ENCODE measurements at regions not wholly inside any gene's neighbourhood (a gene's known extent, or its start where the extent isn't known, plus 50 kb on each side); places are given as distances from the start of the nearest gene placed in this dataset.

- no peak for TF ChIP-seq POLR2AphosphoS2 (IDR thresholded peaks at IDR 0.05; ENCODE audit: low read depth, low read length)
- no peak for TF ChIP-seq TCF3 (IDR thresholded peaks at IDR 0.05; ENCODE audit: borderline replicate concordance, insufficient read depth, low read depth, low read length)
- TF ChIP-seq WRNIP1 (IDR thresholded peaks at IDR 0.05; ENCODE audit: borderline replicate concordance, low read depth, low read length) = no peak
- TF ChIP-seq TCF12 (IDR thresholded peaks at IDR 0.05; ENCODE audit: low read depth, low read length) = no peak
- no peak for TF ChIP-seq SMAD1 (IDR thresholded peaks at IDR 0.05; ENCODE audit: low read depth, partially characterized antibody)
- TF ChIP-seq SPI1 (IDR thresholded peaks at IDR 0.05; ENCODE audit: borderline replicate concordance, insufficient read depth, low read depth, low read length) = no peak
- no peak for TF ChIP-seq RBBP5 (conservative IDR thresholded peaks at IDR 0.05)
Measured at GRCh38 chr18:38963943-38964660, 1398.5 kb upstream of the CELF4 start (continued).

- intact Hi-C loops (cut with micrococcal nuclease; ENCODE audit: unreplicated experiment) = no loop called here
- Histone ChIP-seq H3K4me1 (ENCODE audit: control insufficient read depth, insufficient read depth, low read length) (no peaks in the 10 kb centered on the region), H3K27me3 (replicated peaks in 1 of 2; ENCODE audit: control insufficient read depth in 2 of 2, insufficient read depth in 2 of 2, low read length in 1 of 2) (no peaks in the 10 kb centered on the region), H2AFZ (ENCODE audit: control insufficient read depth, low read depth, low read length) (peak overlapping the region; percentile 34; the same call in 1 of the 2 replicates), H3K36me3 (ENCODE audit: control insufficient read depth in 2 of 2, insufficient read depth in 2 of 2, low read length in 1 of 2) (no peaks in the 10 kb centered on the region), H4K20me1 (ENCODE audit: control insufficient read depth, insufficient read depth) (no peaks in the 10 kb centered on the region), H3K27ac (ENCODE audit: control insufficient read depth, insufficient read depth) (no peak overlapping the region), H3K4me2 (ENCODE audit: control insufficient read depth, insufficient read depth) (no peak overlapping the region), H3K79me2 (ENCODE audit: control insufficient read depth, insufficient read depth, low read length) (no peaks in the 10 kb centered on the region), H3K9ac (ENCODE audit: control insufficient read depth, insufficient read depth, low read length) (no peak overlapping the region), H3K4me3 (no peak overlapping the region), H3K9me3 (replicated peaks; ENCODE audit: control insufficient read depth, insufficient read depth, low read length) (no peaks in the 10 kb centered on the region)
- ChIA-PET SMC1A (ENCODE audit: uncharacterized antibody, unreplicated experiment) (interaction anchor here (4.8 kb wide), 1 partner anchor 20 kb away, joined by 29 read pairs; no protein-coding TSS in a partner anchor), RAD21 (ENCODE audit: unreplicated experiment) (no interaction called here), POLR2A (no interaction called here), CTCF (interaction anchor here (0.6 kb wide), 1 partner anchor 61 kb away, joined by 5 read pairs; no protein-coding TSS in a partner anchor)
- WGBS (ENCODE audit: insufficient coverage, insufficient replicate concordance, low lambda C conversion rate, missing lambda C conversion rate) = 0% methylated on average over 1 of the region's 1 CpG
- ATAC-seq (peak; percentile 55), FAIRE-seq (no peak), DNase-seq (ENCODE audit: low read depth, low spot score) (no peak)
- TF ChIP-seq ZNF384 (IDR thresholded peaks at IDR 0.05; ENCODE audit: borderline replicate concordance, low read depth, low read length) = peak; percentile 3; the same call in 1 of the 2 replicates
- TF ChIP-seq HDGF (IDR thresholded peaks at IDR 0.05) = no peak
- TF ChIP-seq NR2C2 (IDR thresholded peaks at IDR 0.05; ENCODE audit: borderline replicate concordance, control insufficient read depth, insufficient read length, low read depth) = no peak
- in situ Hi-C loops (cut with MboI) = no loop called here
- no TSS peak for BruUV-seq (replicated peaks)
Measured at GRCh38 chr18:38961880-38962279, 1396.3 kb upstream of the CELF4 start.

Data from GM12878 (cell line).